Adrenal gland (tissue), 9 donors: ENCODE measurements at regions not wholly inside any gene's neighbourhood (a gene's known extent, or its start where the extent isn't known, plus 50 kb on each side); places are given as distances from the start of the nearest gene placed in this dataset.

ENCODE experiments used
- DNase-seq, 7 donors: peaks; one replicate each; pipeline ENCODE4 v3.0.0-alpha.2; 2019 to 2020
- H3K27ac ChIP-seq, 5 donors: fragments of 200-600 bp; sonication (generic) in 4 of 5; 1 replicate in 3 of 5; 2 replicates in 2 of 5; pipeline versions ENCODE4 v1.5.1 to v1.8.0; 2016 to 2020; ENCODE audit warnings: mild to moderate bottlenecking in 1 of 5
- H3K27me3 ChIP-seq: fragments of 200-600 bp; 2 replicates; pipeline ENCODE4 v1.8.0; 2021
- H3K36me3 ChIP-seq, 2 donors: fragments of 200-600 bp; replicated peaks in 1 of 2; 1 replicate in 1 of 2; 2 replicates in 1 of 2; pipeline versions ENCODE4 v1.5.1 to v1.8.0; 2018 to 2022
- H3K4me1 ChIP-seq, 2 donors: fragments of 200-600 bp; replicated peaks in 1 of 2; 1 replicate in 1 of 2; 2 replicates in 1 of 2; pipeline versions ENCODE4 v1.5.1 to v1.8.0; 2018 to 2021
- H3K4me3 ChIP-seq, 4 donors: fragments of 200-600 bp; sonication (generic) in 3 of 4; one replicate each; pipeline ENCODE4 v1.5.1; 2016 to 2018
- H3K9me3 ChIP-seq, 3 donors: fragments of 200-600 bp; sonication (generic) in 1 of 3; replicated peaks in 1 of 3; 1 replicate in 2 of 3; 2 replicates in 1 of 3; pipeline versions ENCODE4 v1.5.1 to v1.8.0; 2016 to 2021
- POLR2A ChIP-seq, 2 donors: fragments of 450-650 bp; IDR thresholded peaks; one replicate each; pipeline ENCODE4 v1.6.1; 2017; ENCODE audit warnings: antibody characterized with exemption in 2 of 2, mild to moderate bottlenecking in 2 of 2, moderate library complexity in 1 of 2
- WGBS, 4 donors: extraction: QIAGEN DNeasy Blood & Tissue Kit in 2 of 4; methylation state at CpG; one replicate each; pipeline versions ENCODE4 v1.1.5 to v1.1.7; 2013 to 2017; 5-methylcytosine and 5-hydroxymethylcytosine counted together
- intact Hi-C, 2 donors: fragments of 100-400 bp; cut with DNase I; formaldehyde crosslinking; loops; one replicate each; pipeline versions ENCODE4 v1.14.1 to v1.15.0; 2022 to 2023
- TF ChIP-seq, protein P1 (sequence below), 6 experiments: fragments of 450-650 bp in 4 of 6; fragments of 200-600 bp in 2 of 6; sonication (generic) in 1 of 6; IDR thresholded peaks; 1 replicate in 5 of 6; 2 replicates in 1 of 6; pipeline versions ENCODE4 v1.5.1 to v1.8.0; 2016 to 2021; ENCODE audit warnings: antibody characterized with exemption in 6 of 6, mild to moderate bottlenecking in 2 of 6, moderate library complexity in 1 of 6
- donor health status: healthy with polysubstance abuse.
- donor health status: Bipolar disorder and iron deficiency.
- donor health status: DM: yes; HTN: yes; CAD: no.
- donor health status: DM: no; HTN: no; CAD: no.
- donor health status: DM: no; HTN: no; CAD: no.

DNA sequence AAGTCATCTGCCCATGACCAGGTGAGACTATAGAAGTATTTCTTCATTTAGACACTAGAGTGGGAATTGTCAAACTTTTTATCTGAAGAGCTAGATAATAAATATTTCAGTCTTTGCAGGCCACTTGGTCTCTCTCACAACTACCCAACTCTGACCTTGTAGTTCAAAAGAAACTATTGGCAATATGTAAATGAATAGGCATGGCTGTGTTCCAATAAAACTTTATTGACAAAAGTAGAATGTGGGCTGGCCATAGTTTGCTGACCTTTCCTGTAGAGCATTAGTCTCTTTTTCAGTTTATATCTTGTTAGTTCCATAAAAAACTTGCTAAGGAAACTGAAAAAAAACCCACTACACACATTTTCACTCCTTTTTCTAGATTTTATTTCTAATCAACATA lies 535.5 kb downstream of the PRR16 start:
- no peaks in the 10 kb centered on the region for H3K27me3 ChIP-seq
- no peak overlapping the region for H3K4me3 ChIP-seq
- no peaks in the 10 kb centered on the region for H3K36me3 ChIP-seq
- no peak for DNase-seq
- H3K27ac ChIP-seq, result no peak overlapping the region
- intact Hi-C loops, result no loop called here
- no peak for TF ChIP-seq POLR2A (IDR thresholded peaks at IDR 0.05)
- TF ChIP-seq, protein P1, sequence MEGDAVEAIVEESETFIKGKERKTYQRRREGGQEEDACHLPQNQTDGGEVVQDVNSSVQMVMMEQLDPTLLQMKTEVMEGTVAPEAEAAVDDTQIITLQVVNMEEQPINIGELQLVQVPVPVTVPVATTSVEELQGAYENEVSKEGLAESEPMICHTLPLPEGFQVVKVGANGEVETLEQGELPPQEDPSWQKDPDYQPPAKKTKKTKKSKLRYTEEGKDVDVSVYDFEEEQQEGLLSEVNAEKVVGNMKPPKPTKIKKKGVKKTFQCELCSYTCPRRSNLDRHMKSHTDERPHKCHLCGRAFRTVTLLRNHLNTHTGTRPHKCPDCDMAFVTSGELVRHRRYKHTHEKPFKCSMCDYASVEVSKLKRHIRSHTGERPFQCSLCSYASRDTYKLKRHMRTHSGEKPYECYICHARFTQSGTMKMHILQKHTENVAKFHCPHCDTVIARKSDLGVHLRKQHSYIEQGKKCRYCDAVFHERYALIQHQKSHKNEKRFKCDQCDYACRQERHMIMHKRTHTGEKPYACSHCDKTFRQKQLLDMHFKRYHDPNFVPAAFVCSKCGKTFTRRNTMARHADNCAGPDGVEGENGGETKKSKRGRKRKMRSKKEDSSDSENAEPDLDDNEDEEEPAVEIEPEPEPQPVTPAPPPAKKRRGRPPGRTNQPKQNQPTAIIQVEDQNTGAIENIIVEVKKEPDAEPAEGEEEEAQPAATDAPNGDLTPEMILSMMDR (IDR thresholded peaks at IDR 0.05), result no peak
- no peaks in the 10 kb centered on the region for H3K9me3 ChIP-seq
- H3K4me1 ChIP-seq, result no peaks in the 10 kb centered on the region

DNA sequence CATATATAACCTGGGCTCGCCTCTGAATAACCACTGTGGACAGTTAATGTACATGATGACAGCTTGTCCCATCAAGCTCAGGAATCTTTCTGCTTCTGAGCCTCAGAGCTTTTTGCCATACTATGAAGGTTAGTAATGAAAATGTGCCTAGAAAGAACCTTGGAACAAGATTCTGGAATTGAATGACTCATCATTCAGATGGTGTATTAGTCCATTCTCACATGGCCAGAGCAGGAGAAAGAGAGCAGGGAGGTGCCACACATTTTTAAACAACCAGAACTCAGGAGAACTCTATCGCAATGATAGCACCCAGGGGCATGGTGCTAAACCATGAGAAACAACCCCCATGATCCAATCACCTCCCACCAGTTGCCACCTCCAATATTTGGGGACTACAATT lies 542.1 kb downstream of the PRR16 start:
- no peak for DNase-seq
- no peaks in the 10 kb centered on the region for H3K9me3 ChIP-seq
- WGBS, 4 donors, result 78 to 92% (median 84%) methylated on average over 2 of the region's 2 CpGs
- H3K4me3 ChIP-seq, result no peak overlapping the region
- H3K27ac ChIP-seq, result no peak overlapping the region
- TF ChIP-seq, protein P1 (IDR thresholded peaks at IDR 0.05), result no peak
- no peak for TF ChIP-seq POLR2A (IDR thresholded peaks at IDR 0.05)
- H3K4me1 ChIP-seq, result no peaks in the 10 kb centered on the region
- H3K27me3 ChIP-seq, result no peaks in the 10 kb centered on the region
- intact Hi-C loops, result no loop called here
- no peaks in the 10 kb centered on the region for H3K36me3 ChIP-seq

DNA sequence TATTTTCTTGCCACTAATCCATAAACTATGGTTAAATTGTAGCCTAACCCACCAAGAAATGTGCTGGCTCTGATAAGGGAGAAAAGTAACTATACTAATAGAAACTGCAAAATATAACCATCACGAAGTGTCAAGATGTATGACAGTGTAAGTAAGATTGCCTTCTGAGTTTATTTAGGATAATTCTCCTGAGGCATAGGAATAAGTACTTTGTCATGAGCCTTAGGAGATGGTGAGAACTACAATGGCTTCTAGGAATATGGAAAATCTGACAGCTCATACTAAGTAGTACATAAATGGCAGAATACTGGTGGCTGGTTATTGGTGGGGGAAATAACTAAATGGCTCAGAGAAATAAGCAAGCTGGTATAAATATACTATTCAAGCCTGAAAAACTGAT lies 543.9 kb downstream of the PRR16 start:
- H3K27ac ChIP-seq, result no peak overlapping the region
- no peak for DNase-seq
- no peaks in the 10 kb centered on the region for H3K27me3 ChIP-seq
- intact Hi-C loops, result no loop called here
- TF ChIP-seq, protein P1 (IDR thresholded peaks at IDR 0.05), result no peak
- TF ChIP-seq POLR2A (IDR thresholded peaks at IDR 0.05), result no peak
- H3K4me3 ChIP-seq, result no peak overlapping the region
- no peaks in the 10 kb centered on the region for H3K9me3 ChIP-seq
- WGBS, 4 donors, result 75 to 84% (median 84%) methylated on average over 1 of the region's 1 CpG
- no peaks in the 10 kb centered on the region for H3K4me1 ChIP-seq
- no peaks in the 10 kb centered on the region for H3K36me3 ChIP-seq

DNA sequence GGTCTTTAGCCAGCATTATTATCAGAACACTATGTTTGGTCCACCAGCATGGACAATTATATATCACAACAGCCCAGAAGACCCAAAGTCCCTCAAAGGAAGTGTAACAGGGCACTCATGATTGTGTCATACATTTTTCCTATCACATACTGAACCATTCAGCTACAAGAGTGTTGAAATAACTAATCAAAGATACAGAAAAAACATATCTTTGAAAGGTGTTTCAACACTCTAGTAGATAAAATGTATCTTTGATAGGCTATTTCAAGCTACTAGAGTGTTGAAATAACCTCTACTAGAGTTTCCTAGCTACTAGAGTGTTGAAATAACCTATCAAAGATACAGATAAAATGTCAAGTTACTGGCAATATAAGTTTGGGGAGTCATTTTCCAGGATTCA lies 545.0 kb downstream of the PRR16 start:
- TF ChIP-seq, protein P1 (IDR thresholded peaks at IDR 0.05), result no peak
- TF ChIP-seq POLR2A (IDR thresholded peaks at IDR 0.05), result no peak
- H3K36me3 ChIP-seq, result no peaks in the 10 kb centered on the region
- no peak for DNase-seq
- no peaks in the 10 kb centered on the region for H3K4me1 ChIP-seq
- no peaks in the 10 kb centered on the region for H3K27me3 ChIP-seq
- no peaks in the 10 kb centered on the region for H3K9me3 ChIP-seq
- H3K4me3 ChIP-seq, result no peak overlapping the region
- intact Hi-C loops, result no loop called here
- no peak overlapping the region for H3K27ac ChIP-seq
